Dedifferentiated amniotic fluid mesenchymal stem cell (primary cell): ENCODE measurements at regions not wholly inside any gene's neighbourhood (a gene's known extent, or its start where the extent isn't known, plus 50 kb on each side); places are given as distances from the start of the nearest gene placed in this dataset.
"Not testable (repeated sequence)": the region's sequence is repeated elsewhere in the genome, so short reads cannot be mapped to it uniquely, and the experiment has no call there.

ENCODE experiments used
- DNase-seq: peaks from one replicate; pipeline ENCODE4 v3.0.0-alpha.2; 2016; ENCODE audit errors: extremely low spot score

GRCh38 chr12:34405286-34406227 is 383.3 kb downstream of the ALG10 start:
- DNase-seq = no peak

- DNase-seq = no peak
Observed at GRCh38 chr12:34406228-34406995, 384.1 kb downstream of the ALG10 start.

- no peak for DNase-seq
Observed at GRCh38 chr12:34406996-34407300, 384.7 kb downstream of the ALG10 start.

- DNase-seq = no peak
Observed at GRCh38 chr12:34407813-34408212, 385.5 kb downstream of the ALG10 start.

GRCh38 chr12:34431509-34431908 is 409.2 kb downstream of the ALG10 start:
- not testable (repeated sequence) for DNase-seq
